Gastroesophageal sphincter (tissue), 4 donors: ENCODE measurements at regions not wholly inside any gene's neighbourhood (a gene's known extent, or its start where the extent isn't known, plus 50 kb on each side); places are given as distances from the start of the nearest gene placed in this dataset.

ENCODE experiments used
- ATAC-seq: fragments of 150-250 bp; one replicate; pipeline ENCODE4 v1.9.1; 2016; ENCODE audit warnings: mild to moderate bottlenecking, moderate library complexity
- H3K27ac ChIP-seq, 4 donors: fragments of 200-600 bp; sonication (generic) in 3 of 4; 1 replicate in 3 of 4; 2 replicates in 1 of 4; pipeline ENCODE4 v1.5.1; 2016 to 2019
- H3K27me3 ChIP-seq: fragments of 200-600 bp; sonication (generic); one replicate; pipeline ENCODE4 v1.5.1; 2019
- H3K36me3 ChIP-seq, 2 donors: fragments of 200-600 bp; sonication (generic); one replicate each; pipeline ENCODE4 v1.5.1; 2019; ENCODE audit warnings: control low read depth in 1 of 2
- H3K4me1 ChIP-seq, 3 donors: fragments of 200-600 bp; sonication (generic); 1 replicate in 2 of 3; 2 replicates in 1 of 3; pipeline ENCODE4 v1.5.1; 2016 to 2019; ENCODE audit warnings: control low read depth in 2 of 3
- H3K4me3 ChIP-seq, 2 donors: fragments of 200-600 bp; sonication (generic); one replicate each; pipeline ENCODE4 v1.5.1; 2019; ENCODE audit warnings: mild to moderate bottlenecking in 1 of 2, moderate library complexity in 1 of 2
- H3K9me3 ChIP-seq, 3 donors: fragments of 200-600 bp; sonication (generic); one replicate each; pipeline ENCODE4 v1.5.1; 2017 to 2019; ENCODE audit warnings: control low read depth in 2 of 3
- CTCF ChIP-seq, 4 experiments: fragments of 200-600 bp in 2 of 4; fragments of 450-650 bp in 2 of 4; sonication (generic) in 1 of 4; IDR thresholded peaks; one replicate each; pipeline ENCODE4 v1.5.1; 2017 to 2019; ENCODE audit warnings: antibody characterized with exemption in 4 of 4, mild to moderate bottlenecking in 2 of 4, moderate library complexity in 2 of 4
- EP300 ChIP-seq: sonication (generic); formaldehyde crosslinking; IDR thresholded peaks from one replicate; pipeline ENCODE4 v1.6.1; 2017; ENCODE audit warnings: antibody characterized with exemption, mild to moderate bottlenecking
- POLR2A ChIP-seq, 2 donors: fragments of 450-650 bp; IDR thresholded peaks; one replicate each; pipeline ENCODE4 v1.6.1; 2017; ENCODE audit warnings: antibody characterized with exemption in 2 of 2, mild to moderate bottlenecking in 2 of 2, moderate library complexity in 1 of 2
- POLR2AphosphoS5 ChIP-seq: sonication (generic); formaldehyde crosslinking; IDR thresholded peaks from one replicate; pipeline ENCODE4 v1.6.1; 2017; ENCODE audit warnings: antibody characterized with exemption
- WGBS, 2 donors: methylation state at CpG; one replicate each; pipeline ENCODE4 v1.1.5; 2018; ENCODE audit warnings: low coverage in 1 of 2; 5-methylcytosine and 5-hydroxymethylcytosine counted together

GRCh38 chr4:138560448-138560847, 318.3 kb upstream of the SLC7A11 start:
- no peaks in the 10 kb centered on the region for H3K9me3 ChIP-seq
- WGBS, 2 donors = 80 to 88% methylated on average over 1 to 5 of the region's 21 CpGs
- H3K4me1 ChIP-seq = no peaks in the 10 kb centered on the region
- TF ChIP-seq CTCF (IDR thresholded peaks at IDR 0.05) (no peak), POLR2A (IDR thresholded peaks at IDR 0.05) (no peak), POLR2AphosphoS5 (no peak), EP300 (no peak)
- H3K4me3 ChIP-seq = no peak overlapping the region
- ATAC-seq = no peak
- H3K36me3 ChIP-seq = no peaks in the 10 kb centered on the region
- H3K27ac ChIP-seq = no peak overlapping the region
- H3K27me3 ChIP-seq = no peaks in the 10 kb centered on the region

- no peaks in the 10 kb centered on the region for H3K4me1 ChIP-seq
- no peak for ATAC-seq
- H3K27me3 ChIP-seq = no peaks in the 10 kb centered on the region
- no peak overlapping the region for H3K4me3 ChIP-seq
- no peaks in the 10 kb centered on the region for H3K9me3 ChIP-seq
- no peaks in the 10 kb centered on the region for H3K36me3 ChIP-seq
- H3K27ac ChIP-seq = no peak overlapping the region
- TF ChIP-seq CTCF (IDR thresholded peaks at IDR 0.05) (no peak), EP300 (no peak), POLR2A (IDR thresholded peaks at IDR 0.05) (no peak), POLR2AphosphoS5 (no peak)
- WGBS, 2 donors = 78 to 79% methylated on average over 1 of the region's 1 CpG
These were observed 316.7 kb upstream of the SLC7A11 start for GRCh38 chr4:138558886-138559285.

GRCh38 chr4:138555584-138555983, 313.4 kb upstream of the SLC7A11 start:
- no peaks in the 10 kb centered on the region for H3K4me1 ChIP-seq
- no peak for ATAC-seq
- H3K27me3 ChIP-seq = no peaks in the 10 kb centered on the region
- no peak overlapping the region for H3K27ac ChIP-seq
- WGBS, 2 donors = 100% methylated on average over 1 of the region's 1 CpG; no CpG with 5 or more reads in 1 of the 2 donors
- no peaks in the 10 kb centered on the region for H3K36me3 ChIP-seq
- no peaks in the 10 kb centered on the region for H3K9me3 ChIP-seq
- TF ChIP-seq CTCF (IDR thresholded peaks at IDR 0.05) = no peak
- no peak for TF ChIP-seq POLR2AphosphoS5
- TF ChIP-seq EP300 = no peak
- TF ChIP-seq POLR2A (IDR thresholded peaks at IDR 0.05) = no peak
- no peak overlapping the region for H3K4me3 ChIP-seq

- H3K36me3 ChIP-seq = no peaks in the 10 kb centered on the region
- no peak overlapping the region for H3K4me3 ChIP-seq
- H3K4me1 ChIP-seq = no peaks in the 10 kb centered on the region
- no peaks in the 10 kb centered on the region for H3K27me3 ChIP-seq
- no peaks in the 10 kb centered on the region for H3K9me3 ChIP-seq
- no peak for ATAC-seq
- WGBS, 2 donors = 96 to 99% methylated on average over 4 to 5 of the region's 5 CpGs
- TF ChIP-seq CTCF (IDR thresholded peaks at IDR 0.05) = no peak
- TF ChIP-seq EP300 = no peak
- TF ChIP-seq POLR2A (IDR thresholded peaks at IDR 0.05) = no peak
- TF ChIP-seq POLR2AphosphoS5 = no peak
- no peak overlapping the region for H3K27ac ChIP-seq
These were observed 313.0 kb upstream of the SLC7A11 start for GRCh38 chr4:138555108-138555507.

GRCh38 chr4:138553001-138553845, 311.1 kb upstream of the SLC7A11 start:
- Histone ChIP-seq H3K4me1 (no peaks in the 10 kb centered on the region), H3K36me3 (no peaks in the 10 kb centered on the region), H3K27ac (no peak overlapping the region), H3K9me3 (no peaks in the 10 kb centered on the region), H3K27me3 (no peaks in the 10 kb centered on the region), H3K4me3 (no peak overlapping the region)
- no peak for ATAC-seq
- TF ChIP-seq CTCF (IDR thresholded peaks at IDR 0.05) (no peak), EP300 (no peak), POLR2A (IDR thresholded peaks at IDR 0.05) (no peak), POLR2AphosphoS5 (no peak)
- 91 to 98% methylated on average over 6 to 10 of the region's 49 CpGs for whole genome bisulfite sequencing, 2 donors
